HEK293 (cell line): ENCODE measurements at regions not wholly inside any gene's neighbourhood (a gene's known extent, or its start where the extent isn't known, plus 50 kb on each side); places are given as distances from the start of the nearest gene placed in this dataset.

ENCODE experiments used
- CTCF ChIA-PET: fragments of 350-600 bp; formaldehyde crosslinking; extraction: SDS; loops from one replicate; lab custom pipeline; 2021; ENCODE audit warnings: antibody characterized with exemption; lab: Yijun Ruan, JAX
- POLR2A ChIA-PET: fragments of 300-600 bp; formaldehyde crosslinking; extraction: SDS; loops from one replicate; lab custom pipeline; 2020; ENCODE audit warnings: antibody characterized with exemption, inconsistent platforms; lab: Yijun Ruan, JAX
- H3K27ac ChIP-seq: fragments of 200-500 bp; sonication (Bioruptor generic); 2 replicates; pipeline ENCODE4 v1.5.1; 2014; ENCODE audit warnings: low read depth, low read length, control low read depth, inconsistent platforms; ENCODE audit errors: extremely low read depth
- H3K36me3 ChIP-seq, 2 experiments: fragments of 200-500 bp in 1 of 2; sonication (Bioruptor generic) in 1 of 2; 1 replicate in 1 of 2; 2 replicates in 1 of 2; pipeline ENCODE4 v1.5.1; 2014 to 2017; ENCODE audit warnings: inconsistent platforms in 2 of 2, low read length in 2 of 2; ENCODE audit not compliant: control insufficient read depth in 2 of 2, insufficient read depth in 1 of 2
- H3K4me1 ChIP-seq: fragments of 200-500 bp; sonication (Bioruptor generic); 2 replicates; pipeline ENCODE4 v1.5.1; 2014; ENCODE audit warnings: mild to moderate bottlenecking, low read length, inconsistent platforms; ENCODE audit not compliant: control insufficient read depth, insufficient read depth
- H3K4me3 ChIP-seq: 2 replicates; pipeline ENCODE4 v1.5.1; 2011; ENCODE audit warnings: low read depth, mild to moderate bottlenecking, control low read depth, low read length, moderate library complexity
- H3K9me3 ChIP-seq: fragments of 200-500 bp; sonication (Bioruptor generic); 2 replicates; pipeline ENCODE4 v1.5.1; 2014; ENCODE audit warnings: low read depth, low read length, inconsistent platforms; ENCODE audit not compliant: control insufficient read depth, insufficient read depth
- BCL11B ChIP-seq: fragments of 450-650 bp; formaldehyde crosslinking; IDR thresholded peaks from 2 replicates; pipeline ENCODE4 v1.5.1; 2016; ENCODE audit warnings: low read depth, missing biosample characterization, missing genetic modification characterization
- IKZF3 ChIP-seq: fragments of 450-650 bp; IDR thresholded peaks from 2 replicates; pipeline ENCODE4 v1.5.0; 2018; ENCODE audit warnings: missing biosample characterization, mild to moderate bottlenecking, missing genetic modification characterization, moderate library complexity
- SALL2 ChIP-seq: fragments of 450-650 bp; formaldehyde crosslinking; IDR thresholded peaks from 2 replicates; pipeline ENCODE4 v1.5.0; 2017; ENCODE audit warnings: missing biosample characterization, mild to moderate bottlenecking, missing genetic modification characterization, borderline replicate concordance
- TCF7L2 ChIP-seq: IDR thresholded peaks from 2 replicates; pipeline ENCODE4 v1.6.1; 2011; ENCODE audit warnings: low read depth, mild to moderate bottlenecking, inconsistent platforms, low read length, moderate library complexity, borderline replicate concordance
- ZNF184 ChIP-seq: fragments of 450-650 bp; IDR thresholded peaks from 2 replicates; pipeline ENCODE4 v1.5.1; 2018; ENCODE audit warnings: missing biosample characterization, mild to moderate bottlenecking, missing genetic modification characterization
- ZNF239 ChIP-seq: fragments of 450-650 bp; formaldehyde crosslinking; IDR thresholded peaks from 2 replicates; pipeline ENCODE4 v1.5.1; 2016; ENCODE audit warnings: missing biosample characterization, missing genetic modification characterization
- ZNF324 ChIP-seq: fragments of 450-650 bp; formaldehyde crosslinking; IDR thresholded peaks from 2 replicates; pipeline ENCODE4 v1.5.1; 2016; ENCODE audit warnings: missing biosample characterization, missing genetic modification characterization
- ZNF354C ChIP-seq: fragments of 450-650 bp; formaldehyde crosslinking; IDR thresholded peaks from 2 replicates; pipeline ENCODE4 v1.5.1; 2016; ENCODE audit warnings: missing biosample characterization, missing genetic modification characterization, low read depth, borderline replicate concordance
- ZNF426 ChIP-seq: fragments of 450-650 bp; formaldehyde crosslinking; IDR thresholded peaks from 2 replicates; pipeline ENCODE4 v1.5.1; 2017; ENCODE audit warnings: missing biosample characterization, missing genetic modification characterization, mild to moderate bottlenecking, inconsistent platforms, moderate library complexity
- ZNF629 ChIP-seq: fragments of 450-650 bp; formaldehyde crosslinking; IDR thresholded peaks from 2 replicates; pipeline ENCODE4 v1.5.1; 2017; ENCODE audit warnings: missing biosample characterization, missing genetic modification characterization
- ZNF660 ChIP-seq: fragments of 450-650 bp; IDR thresholded peaks from 2 replicates; pipeline ENCODE4 v1.5.1; 2018; ENCODE audit warnings: missing biosample characterization, mild to moderate bottlenecking, missing genetic modification characterization
- ZNF664 ChIP-seq: fragments of 450-650 bp; formaldehyde crosslinking; IDR thresholded peaks from 2 replicates; pipeline ENCODE4 v1.5.1; 2016; ENCODE audit warnings: missing biosample characterization, missing genetic modification characterization
- ZNF692 ChIP-seq: fragments of 450-650 bp; formaldehyde crosslinking; IDR thresholded peaks from 2 replicates; pipeline ENCODE4 v1.5.1; 2016; ENCODE audit warnings: missing biosample characterization, missing genetic modification characterization
- ZSCAN23 ChIP-seq: fragments of 450-650 bp; formaldehyde crosslinking; IDR thresholded peaks from 2 replicates; pipeline ENCODE4 v1.5.1; 2016; ENCODE audit warnings: missing biosample characterization, missing genetic modification characterization
- TF ChIP-seq, protein P1 (sequence below): fragments of 450-650 bp; formaldehyde crosslinking; IDR thresholded peaks from 2 replicates; pipeline ENCODE4 v1.5.1; 2016; ENCODE audit warnings: missing biosample characterization, missing genetic modification characterization, low read depth
- TF ChIP-seq, protein P2 (sequence below): fragments of 450-650 bp; formaldehyde crosslinking; IDR thresholded peaks from 2 replicates; pipeline ENCODE4 v1.5.0; 2017; ENCODE audit warnings: missing biosample characterization, missing genetic modification characterization, borderline replicate concordance
- TF ChIP-seq, protein P3 (sequence below): fragments of 450-650 bp; IDR thresholded peaks from 2 replicates; pipeline ENCODE4 v1.5.1; 2018; ENCODE audit warnings: missing biosample characterization, mild to moderate bottlenecking, missing genetic modification characterization
- TF ChIP-seq, protein P4 (sequence below): fragments of 450-650 bp; formaldehyde crosslinking; IDR thresholded peaks from 2 replicates; pipeline ENCODE4 v1.5.1; 2016; ENCODE audit warnings: missing biosample characterization, missing genetic modification characterization
- TF ChIP-seq, protein P5 (sequence below): fragments of 450-650 bp; formaldehyde crosslinking; IDR thresholded peaks from 2 replicates; pipeline ENCODE4 v1.5.1; 2016; ENCODE audit warnings: missing biosample characterization, missing genetic modification characterization

- TF ChIP-seq, protein P1, sequence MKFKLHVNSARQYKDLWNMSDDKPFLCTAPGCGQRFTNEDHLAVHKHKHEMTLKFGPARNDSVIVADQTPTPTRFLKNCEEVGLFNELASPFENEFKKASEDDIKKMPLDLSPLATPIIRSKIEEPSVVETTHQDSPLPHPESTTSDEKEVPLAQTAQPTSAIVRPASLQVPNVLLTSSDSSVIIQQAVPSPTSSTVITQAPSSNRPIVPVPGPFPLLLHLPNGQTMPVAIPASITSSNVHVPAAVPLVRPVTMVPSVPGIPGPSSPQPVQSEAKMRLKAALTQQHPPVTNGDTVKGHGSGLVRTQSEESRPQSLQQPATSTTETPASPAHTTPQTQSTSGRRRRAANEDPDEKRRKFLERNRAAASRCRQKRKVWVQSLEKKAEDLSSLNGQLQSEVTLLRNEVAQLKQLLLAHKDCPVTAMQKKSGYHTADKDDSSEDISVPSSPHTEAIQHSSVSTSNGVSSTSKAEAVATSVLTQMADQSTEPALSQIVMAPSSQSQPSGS (tag by site-specific recombination), result no peak
- TF ChIP-seq ZSCAN23 (tag by site-specific recombination), result no peak
- TF ChIP-seq ZNF660 (tag by site-specific recombination), result no peak
- TF ChIP-seq SALL2 (tag by site-specific recombination), result no peak
- TF ChIP-seq IKZF3 (tag by site-specific recombination), result no peak
- no peak for TF ChIP-seq ZNF426 (tag by site-specific recombination)
- no peak for TF ChIP-seq ZNF692 (tag by site-specific recombination)
- no peak for TF ChIP-seq TCF7L2
- TF ChIP-seq ZNF239 (tag by site-specific recombination), result no peak
- no peak for TF ChIP-seq ZNF629 (tag by site-specific recombination)
- no peak for TF ChIP-seq ZNF184 (tag by site-specific recombination)
Observed at GRCh38 chr10:20618011-20618547, 279.0 kb downstream of the NEBL start (continued).

- H3K4me1 ChIP-seq, result no peaks in the 10 kb centered on the region
- CTCF ChIA-PET, result interaction anchor here (0.6 kb wide), 1 partner anchor 485 kb away, joined by 3 read pairs; no protein-coding TSS in a partner anchor
- no peak for TF ChIP-seq BCL11B (tag by site-specific recombination)
- TF ChIP-seq ZNF354C (tag by site-specific recombination), result no peak
- TF ChIP-seq ZNF664, result no peak
- TF ChIP-seq, protein P2, sequence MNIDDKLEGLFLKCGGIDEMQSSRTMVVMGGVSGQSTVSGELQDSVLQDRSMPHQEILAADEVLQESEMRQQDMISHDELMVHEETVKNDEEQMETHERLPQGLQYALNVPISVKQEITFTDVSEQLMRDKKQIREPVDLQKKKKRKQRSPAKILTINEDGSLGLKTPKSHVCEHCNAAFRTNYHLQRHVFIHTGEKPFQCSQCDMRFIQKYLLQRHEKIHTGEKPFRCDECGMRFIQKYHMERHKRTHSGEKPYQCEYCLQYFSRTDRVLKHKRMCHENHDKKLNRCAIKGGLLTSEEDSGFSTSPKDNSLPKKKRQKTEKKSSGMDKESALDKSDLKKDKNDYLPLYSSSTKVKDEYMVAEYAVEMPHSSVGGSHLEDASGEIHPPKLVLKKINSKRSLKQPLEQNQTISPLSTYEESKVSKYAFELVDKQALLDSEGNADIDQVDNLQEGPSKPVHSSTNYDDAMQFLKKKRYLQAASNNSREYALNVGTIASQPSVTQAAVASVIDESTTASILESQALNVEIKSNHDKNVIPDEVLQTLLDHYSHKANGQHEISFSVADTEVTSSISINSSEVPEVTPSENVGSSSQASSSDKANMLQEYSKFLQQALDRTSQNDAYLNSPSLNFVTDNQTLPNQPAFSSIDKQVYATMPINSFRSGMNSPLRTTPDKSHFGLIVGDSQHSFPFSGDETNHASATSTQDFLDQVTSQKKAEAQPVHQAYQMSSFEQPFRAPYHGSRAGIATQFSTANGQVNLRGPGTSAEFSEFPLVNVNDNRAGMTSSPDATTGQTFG (tag by site-specific recombination), result no peak
- TF ChIP-seq, protein P3, sequence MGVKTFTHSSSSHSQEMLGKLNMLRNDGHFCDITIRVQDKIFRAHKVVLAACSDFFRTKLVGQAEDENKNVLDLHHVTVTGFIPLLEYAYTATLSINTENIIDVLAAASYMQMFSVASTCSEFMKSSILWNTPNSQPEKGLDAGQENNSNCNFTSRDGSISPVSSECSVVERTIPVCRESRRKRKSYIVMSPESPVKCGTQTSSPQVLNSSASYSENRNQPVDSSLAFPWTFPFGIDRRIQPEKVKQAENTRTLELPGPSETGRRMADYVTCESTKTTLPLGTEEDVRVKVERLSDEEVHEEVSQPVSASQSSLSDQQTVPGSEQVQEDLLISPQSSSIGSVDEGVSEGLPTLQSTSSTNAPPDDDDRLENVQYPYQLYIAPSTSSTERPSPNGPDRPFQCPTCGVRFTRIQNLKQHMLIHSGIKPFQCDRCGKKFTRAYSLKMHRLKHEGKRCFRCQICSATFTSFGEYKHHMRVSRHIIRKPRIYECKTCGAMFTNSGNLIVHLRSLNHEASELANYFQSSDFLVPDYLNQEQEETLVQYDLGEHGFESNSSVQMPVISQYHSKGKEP (tag by site-specific recombination), result no peak
- TF ChIP-seq ZNF324, result no peak
- TF ChIP-seq, protein P4, sequence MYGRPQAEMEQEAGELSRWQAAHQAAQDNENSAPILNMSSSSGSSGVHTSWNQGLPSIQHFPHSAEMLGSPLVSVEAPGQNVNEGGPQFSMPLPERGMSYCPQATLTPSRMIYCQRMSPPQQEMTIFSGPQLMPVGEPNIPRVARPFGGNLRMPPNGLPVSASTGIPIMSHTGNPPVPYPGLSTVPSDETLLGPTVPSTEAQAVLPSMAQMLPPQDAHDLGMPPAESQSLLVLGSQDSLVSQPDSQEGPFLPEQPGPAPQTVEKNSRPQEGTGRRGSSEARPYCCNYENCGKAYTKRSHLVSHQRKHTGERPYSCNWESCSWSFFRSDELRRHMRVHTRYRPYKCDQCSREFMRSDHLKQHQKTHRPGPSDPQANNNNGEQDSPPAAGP (tag by site-specific recombination), result no peak
- TF ChIP-seq, protein P5, sequence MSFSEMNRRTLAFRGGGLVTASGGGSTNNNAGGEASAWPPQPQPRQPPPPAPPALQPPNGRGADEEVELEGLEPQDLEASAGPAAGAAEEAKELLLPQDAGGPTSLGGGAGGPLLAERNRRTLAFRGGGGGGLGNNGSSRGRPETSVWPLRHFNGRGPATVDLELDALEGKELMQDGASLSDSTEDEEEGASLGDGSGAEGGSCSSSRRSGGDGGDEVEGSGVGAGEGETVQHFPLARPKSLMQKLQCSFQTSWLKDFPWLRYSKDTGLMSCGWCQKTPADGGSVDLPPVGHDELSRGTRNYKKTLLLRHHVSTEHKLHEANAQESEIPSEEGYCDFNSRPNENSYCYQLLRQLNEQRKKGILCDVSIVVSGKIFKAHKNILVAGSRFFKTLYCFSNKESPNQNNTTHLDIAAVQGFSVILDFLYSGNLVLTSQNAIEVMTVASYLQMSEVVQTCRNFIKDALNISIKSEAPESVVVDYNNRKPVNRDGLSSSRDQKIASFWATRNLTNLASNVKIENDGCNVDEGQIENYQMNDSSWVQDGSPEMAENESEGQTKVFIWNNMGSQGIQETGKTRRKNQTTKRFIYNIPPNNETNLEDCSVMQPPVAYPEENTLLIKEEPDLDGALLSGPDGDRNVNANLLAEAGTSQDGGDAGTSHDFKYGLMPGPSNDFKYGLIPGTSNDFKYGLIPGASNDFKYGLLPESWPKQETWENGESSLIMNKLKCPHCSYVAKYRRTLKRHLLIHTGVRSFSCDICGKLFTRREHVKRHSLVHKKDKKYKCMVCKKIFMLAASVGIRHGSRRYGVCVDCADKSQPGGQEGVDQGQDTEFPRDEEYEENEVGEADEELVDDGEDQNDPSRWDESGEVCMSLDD (tag by site-specific recombination), result no peak
- POLR2A ChIA-PET, result no interaction called here
- no peaks in the 10 kb centered on the region for H3K9me3 ChIP-seq
- no peaks in the 10 kb centered on the region for H3K36me3 ChIP-seq
- H3K27ac ChIP-seq, result no peak overlapping the region
- no peak overlapping the region for H3K4me3 ChIP-seq
Observed at GRCh38 chr10:20616918-20617810, 279.9 kb downstream of the NEBL start.
